Retina (tissue), 1 donor: ENCODE measurements at regions not wholly inside any gene's neighbourhood (a gene's known extent, or its start where the extent isn't known, plus 50 kb on each side); places are given as distances from the start of the nearest gene placed in this dataset.

Source experiments
- DNase-seq: peaks from one replicate; pipeline ENCODE4 v3.0.0-alpha.2; 2016

DNA sequence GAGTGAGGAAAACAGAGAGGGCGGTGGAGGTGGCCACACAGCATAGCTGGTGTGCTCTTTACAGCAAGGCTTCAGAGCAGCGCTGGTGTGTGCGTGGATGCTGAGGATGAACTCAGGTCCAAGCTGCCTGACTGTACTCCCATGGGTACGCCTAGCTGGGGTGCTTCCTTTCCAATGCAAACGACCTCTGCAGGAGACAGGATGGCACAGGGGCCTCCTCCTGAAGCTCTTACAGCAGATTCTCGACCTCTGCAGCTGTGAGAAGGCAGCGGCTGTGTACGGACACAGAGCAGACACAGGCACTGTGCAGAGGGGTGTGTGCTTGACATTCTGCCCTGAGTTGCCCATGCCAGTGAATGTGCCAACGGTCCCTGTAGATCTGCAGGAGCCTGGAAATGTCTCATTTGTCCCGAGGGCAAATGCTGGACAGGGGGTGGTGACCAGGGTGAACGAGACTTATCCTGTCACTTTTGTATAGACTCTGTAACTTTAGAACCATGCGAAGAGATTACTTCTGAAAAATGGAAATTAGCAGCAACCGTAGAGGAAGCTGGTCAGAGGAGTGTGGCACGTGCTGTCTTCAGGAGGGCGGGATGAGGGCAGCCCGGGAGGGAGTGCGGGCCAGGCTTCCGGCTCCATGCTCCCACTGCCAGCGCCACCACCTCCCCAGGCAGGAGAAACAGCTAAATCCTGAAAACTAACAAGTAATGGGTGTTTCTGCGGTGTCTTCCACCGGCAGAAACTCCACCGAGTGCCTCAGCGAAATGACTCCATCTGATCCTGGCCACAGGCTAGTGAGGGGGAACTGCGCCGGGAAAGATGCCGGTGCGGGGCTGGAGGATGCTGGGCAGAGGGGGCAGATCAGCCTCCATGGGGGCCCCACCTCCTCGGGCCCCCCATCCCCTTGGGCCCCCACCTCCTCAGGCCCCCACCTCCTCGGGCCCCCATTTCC, 120.9 kb upstream of the RPS6KA2 start:
- DNase-seq, result no peak

DNA sequence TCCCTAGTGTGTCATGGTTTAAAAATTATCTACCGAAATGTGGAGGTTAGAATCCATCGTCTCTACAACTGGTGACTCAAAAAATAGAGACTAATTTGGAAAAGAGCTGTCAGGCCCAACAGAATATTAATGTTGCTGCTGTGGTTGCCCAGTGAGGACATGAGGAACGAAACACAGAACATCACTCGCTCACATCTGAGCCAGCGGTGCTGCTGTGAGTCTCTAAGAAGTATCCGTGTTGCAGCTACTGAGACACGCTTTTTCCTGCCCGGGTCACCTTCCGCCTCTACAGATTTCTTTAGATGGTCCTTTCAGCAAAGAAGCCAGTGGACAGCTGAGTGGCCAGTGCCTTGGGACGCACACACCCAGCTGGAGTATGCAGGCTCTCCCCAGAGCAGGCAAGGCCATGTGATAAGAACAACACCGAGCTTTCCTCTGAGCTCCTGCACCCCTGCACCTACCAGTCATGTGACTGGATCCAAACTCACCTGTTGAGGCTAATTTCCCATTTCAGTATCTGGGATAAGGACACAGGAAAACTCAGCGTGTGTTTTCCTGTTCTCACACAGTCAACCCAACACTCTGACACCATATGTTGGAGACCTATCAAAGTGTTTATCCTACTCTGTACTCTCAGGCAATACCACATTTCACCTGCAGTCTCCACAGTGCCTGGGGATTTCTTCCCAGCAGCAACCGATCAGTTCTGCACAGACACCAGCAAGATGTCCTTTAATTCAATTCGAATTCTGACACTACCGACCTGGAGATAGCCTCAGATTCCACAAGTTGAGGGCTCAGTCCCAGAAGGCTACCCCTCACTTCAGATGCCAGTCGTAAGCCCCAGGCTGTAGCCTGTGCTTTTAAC, 119.0 kb upstream of the RPS6KA2 start:
- no peak for DNase-seq

DNA sequence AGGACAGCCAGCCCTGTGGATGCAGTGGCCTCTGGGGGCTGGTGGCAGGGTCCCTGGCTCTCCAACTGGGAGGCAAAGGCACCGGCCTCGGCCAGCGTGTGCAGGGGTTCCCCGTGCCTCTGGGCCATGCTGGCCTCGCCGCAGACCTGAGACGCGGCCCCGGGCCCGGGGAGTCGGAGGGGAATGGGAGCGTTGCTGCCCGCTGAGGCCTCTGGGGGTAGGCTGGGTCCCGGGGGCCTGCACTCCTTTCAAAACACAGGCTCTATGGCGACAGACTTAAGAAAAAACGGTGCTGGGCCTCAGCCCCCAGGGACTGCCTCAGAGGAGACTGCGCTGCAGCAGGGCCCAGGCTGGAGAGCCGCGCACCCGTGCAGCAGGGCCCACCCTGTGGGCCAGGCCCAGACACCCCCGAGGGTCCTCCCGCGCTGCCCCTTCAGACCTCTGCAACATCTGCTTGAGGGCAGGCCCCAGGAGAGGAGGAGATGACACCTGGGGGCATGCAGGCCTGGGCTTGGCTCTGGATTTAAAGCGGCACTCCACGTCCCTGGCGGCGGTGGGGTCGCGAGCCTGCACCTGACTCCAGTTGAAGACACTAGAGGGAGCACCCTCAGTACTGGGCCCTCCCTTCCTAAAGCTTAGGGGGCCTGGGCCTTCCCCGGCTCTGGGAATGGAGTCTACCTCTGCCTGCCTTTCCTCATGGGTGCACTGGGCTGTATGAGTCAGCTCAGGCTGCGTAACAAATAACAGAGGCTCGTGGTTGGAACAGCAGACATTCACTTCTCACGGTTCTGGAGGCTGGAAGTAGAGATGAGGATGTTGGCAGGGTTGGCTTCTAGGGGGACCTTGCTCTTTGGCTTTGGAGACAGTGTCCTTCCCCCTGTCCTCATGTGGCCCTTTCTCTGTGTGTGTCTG, 117.4 kb upstream of the RPS6KA2 start:
- DNase-seq, result no peak

DNA sequence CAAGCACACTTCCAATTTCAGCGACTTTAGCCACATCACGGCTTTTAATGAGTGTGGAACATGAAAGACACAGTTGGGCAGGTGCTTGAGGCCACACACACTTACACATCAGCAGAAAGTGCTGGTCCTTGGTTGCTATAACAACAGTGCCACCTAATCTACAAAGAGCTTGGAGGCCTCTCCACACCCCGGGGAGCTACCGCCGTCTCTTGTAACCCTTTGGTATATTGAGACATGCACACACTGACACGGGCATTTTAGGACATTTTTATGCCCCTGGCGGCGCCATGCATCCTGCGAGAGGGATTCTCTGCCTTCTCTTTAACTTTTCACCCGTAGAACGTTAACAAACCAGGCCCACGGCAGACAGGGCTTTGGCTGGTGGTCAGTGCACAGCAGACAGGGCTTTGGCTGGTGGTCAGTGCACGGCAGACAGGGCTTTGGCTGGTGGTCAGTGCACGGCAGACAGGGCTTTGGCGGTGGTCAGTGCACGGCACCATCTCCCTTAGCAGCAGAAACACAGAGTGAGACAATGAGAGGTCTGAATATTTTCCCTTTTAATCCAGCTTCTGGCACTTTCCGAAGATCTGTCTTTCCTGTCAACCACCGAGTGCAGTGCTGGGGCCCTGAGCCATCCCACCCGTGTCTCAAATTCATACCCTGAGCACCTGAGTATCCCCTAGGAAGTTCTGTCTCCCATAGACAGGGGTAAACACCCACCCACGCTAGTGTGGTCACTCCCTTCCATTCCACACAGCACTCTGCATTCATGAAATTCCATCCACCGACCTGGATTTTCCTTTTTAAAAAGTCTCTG, 116.6 kb upstream of the RPS6KA2 start:
- peak; percentile 43 for DNase-seq

DNA sequence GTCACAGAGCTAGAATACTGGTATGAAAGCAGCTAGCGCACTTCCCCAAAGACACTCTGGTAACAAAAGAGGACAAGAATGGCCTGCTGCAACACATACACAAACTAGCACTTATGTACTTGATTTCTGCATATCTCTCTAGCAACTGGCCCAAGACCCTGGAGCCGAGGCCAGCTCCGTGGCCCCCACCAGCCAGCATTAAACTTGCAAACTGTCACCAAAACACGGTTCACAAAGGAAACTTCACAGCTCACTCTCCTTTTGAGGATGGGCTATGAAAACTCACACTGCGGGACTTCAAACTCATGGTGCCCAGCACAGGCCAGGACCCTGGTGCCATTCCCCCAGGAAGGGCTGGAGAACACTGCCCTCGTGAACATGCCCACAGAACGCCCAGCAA, 115.9 kb upstream of the RPS6KA2 start:
- DNase-seq, result no peak

DNA sequence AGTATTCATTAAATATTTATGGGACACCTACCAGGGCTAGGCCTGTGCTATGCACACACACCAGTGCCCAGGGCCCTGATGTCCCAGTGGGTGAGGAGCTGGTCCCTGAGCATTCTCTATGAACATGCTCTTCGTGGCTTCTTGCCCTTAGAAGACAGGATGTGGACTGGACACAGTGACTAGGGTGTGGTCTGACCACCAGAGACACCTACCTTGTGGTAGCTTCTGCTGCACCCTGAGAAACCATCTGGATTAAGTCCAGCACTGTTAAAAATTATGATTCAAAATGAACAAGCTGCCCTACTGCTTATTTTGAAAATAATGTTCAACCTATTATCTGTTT, 112.9 kb upstream of the RPS6KA2 start:
- no peak for DNase-seq

DNA sequence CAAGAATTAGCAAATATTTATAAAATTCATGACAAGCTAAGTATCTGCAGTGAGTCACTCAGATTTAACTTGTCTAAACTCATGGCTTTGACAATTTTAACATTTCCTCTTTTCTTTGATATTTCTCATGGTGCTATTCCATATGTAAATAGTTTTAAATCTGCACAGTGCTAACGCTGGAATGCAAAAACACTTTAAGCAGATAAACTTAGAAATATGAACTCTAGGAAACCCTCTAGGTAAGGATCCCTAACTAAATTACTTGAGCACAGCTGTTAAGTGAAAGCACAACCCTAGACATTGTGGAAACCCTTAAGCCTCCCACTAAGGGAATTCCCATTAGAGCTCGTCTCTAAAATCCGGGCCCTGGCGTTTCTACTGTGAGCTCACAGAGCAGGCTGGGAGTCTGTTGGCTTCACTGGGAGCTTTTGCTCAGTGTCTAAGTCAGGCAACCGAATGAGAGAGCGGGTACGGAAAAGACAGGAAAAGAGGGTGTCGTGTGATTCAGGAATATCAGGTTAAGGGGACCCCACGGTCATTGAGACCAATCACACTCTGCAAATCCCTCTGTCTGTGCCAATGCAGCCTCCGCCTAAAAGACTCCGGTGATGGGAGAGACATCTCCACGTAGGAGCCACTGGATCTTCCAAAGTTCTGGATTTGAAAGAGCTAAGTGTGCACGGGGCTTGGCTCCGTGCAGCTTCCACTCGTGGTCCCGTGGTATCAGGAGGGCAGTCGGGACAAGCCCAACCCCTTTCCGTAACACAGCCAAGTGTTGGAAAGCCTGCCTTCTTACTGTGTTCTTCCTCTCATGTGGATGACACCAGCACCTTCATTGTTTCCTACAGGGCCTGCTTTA, 112.3 kb upstream of the RPS6KA2 start:
- no peak for DNase-seq

DNA sequence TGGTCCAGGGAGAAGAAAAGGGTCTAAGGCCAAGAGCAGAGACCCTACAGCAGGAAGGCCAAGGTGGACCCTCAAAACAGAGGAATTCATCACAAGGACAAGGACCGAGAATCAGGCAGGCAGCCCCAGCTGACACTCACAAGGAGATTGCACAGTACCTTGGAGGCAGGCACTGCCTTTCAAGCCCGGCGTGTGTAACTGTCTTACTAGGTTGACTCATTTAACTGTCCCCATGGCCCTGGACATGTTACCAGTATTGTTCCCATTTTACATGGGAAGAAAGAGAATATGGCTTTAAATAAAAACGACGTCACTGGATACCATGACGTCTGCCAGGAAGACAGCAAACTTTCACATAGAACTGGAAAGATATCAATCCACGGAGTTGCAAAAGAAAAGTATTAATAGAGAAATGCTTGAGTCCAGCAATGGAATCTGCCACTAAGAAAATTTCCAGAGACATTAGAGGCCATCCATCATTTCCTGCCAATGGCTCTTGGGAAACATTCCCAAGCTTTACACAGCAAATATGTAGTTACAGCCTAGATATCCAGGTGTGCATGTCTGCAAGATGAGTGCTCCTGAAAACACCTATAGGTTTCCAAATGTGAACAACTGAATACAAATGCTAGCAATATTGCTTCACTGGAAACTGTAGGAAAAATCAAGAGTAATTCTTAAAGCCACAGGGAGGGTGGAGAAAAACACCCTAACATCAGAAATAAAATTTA, 111.5 kb upstream of the RPS6KA2 start:
- no peak for DNase-seq

DNA sequence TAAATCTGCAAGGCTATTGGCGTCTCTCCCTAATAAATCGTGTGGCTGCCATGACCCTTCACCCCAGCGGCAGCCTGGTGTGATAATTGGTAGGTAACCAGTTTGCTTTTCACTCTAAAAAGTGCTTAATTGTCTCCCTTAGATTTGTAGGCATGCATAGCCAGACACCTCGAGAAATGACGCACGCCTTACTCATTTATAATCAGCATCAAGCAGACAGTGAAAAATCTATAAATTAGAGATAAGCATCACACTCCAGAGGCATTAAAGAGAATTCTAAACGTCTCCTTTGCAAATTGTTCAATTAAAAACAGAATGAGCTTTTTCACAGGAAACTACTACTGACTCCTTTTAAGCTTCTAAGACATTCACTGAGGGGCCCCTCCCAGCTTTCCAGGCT, 110.2 kb upstream of the RPS6KA2 start:
- no peak for DNase-seq

DNA sequence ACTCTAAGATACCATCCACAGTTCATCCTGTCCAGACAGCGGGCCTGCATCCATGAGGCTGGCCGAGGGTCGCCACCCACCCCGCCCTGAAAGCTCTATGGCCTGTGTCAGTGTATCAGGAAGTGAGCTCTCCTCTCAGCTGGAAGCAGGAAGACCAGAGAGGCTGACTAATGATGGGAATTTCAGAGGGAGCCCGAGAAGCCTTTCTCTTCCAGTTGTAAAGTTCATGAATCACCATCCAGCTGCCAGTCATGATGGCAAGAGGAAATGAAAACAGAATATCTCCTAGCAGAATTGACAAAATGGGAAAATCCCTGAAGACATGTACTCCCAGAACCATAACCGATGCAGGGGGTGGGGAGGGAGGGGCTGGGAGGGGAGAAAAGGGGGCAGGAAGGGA, 109.6 kb upstream of the RPS6KA2 start:
- no peak for DNase-seq

DNA sequence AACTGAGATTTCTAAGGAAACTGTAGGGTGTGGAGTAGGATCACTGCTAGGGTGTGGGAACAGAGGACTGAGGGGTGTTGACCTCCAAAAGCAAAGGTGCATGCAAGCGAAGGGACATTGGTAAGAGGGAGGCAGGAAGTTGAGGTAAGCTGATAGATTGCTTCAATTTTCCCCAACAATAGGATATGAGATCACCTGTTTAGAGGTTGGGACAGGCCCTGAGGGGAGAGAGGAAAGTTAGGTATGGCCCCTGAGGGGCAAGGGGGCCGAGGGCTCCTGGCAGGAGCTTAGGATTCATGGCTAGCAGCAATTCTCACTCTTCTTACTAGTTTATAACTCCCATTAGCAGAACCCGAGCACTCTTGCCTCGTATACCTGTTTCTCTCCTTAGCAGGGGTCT, 106.8 kb upstream of the RPS6KA2 start:
- no peak for DNase-seq

DNA sequence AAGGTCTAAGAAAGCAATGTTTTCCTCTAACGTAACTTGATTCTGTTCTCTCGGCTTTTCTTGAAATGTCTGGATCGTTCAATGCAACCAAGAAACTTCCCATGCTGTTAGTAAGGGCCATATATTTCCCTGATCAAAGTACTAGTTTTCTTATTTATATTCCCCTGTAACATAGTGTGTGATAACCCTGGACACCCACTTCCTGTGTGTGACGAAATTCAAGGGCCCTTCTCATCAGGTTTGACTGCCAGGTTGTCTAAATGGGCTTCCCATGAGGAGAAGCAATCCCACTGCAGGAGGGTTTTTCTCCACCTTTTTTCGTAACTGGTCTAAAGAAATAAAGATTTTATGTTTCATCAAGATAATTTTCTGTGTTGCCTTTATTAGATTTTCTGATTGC, 102.6 kb upstream of the RPS6KA2 start:
- DNase-seq, result no peak

DNA sequence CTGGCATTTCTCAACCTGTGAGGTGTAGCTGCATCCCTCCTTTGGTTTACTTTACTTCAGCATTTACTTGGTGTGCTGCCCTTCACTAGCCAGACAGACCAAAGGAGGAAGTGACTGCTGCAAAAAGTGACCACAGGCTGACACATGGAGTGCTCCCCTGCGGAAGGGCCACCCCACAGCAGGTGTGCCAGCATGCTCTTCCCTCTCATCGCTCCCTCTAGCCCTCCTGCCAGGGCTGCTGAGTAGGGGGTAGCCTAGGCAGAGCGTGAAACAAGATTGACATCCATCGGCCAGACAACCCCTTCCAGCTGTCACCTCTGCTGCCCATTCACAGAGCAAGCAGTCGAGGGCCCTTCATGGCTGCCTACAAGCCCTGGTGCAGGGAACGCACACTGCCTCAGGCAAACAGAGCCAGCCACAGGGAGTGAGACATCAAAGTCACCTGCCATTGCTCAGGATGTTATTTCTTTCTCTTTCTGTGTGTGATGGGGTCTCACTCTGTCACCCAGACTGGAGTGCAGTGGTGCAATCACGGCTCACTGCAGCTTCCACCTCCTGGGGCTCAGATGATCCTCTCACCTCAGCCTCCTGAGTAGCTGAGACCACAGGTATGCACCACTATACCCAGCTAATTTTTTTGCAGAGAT, 102.0 kb upstream of the RPS6KA2 start:
- peak; percentile 16 for DNase-seq

DNA sequence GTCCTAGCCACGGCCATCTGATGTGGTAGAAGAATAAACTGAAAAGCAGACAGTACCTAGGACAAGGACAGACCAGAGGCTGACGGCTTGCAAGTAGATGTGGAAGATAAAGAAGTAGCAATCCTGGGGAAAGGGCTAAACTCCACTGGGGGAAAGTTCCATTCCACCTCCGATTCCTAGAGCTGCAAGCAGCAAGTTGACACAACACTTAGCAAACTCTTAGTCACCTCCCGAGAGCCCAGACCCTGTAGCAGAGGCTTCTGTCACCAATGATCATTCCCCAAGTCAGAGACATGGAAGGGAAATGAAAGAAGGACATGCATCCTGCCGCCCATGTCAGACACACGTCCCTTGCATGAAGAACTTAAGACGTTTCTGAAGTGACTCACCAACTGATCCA, 99.2 kb upstream of the RPS6KA2 start:
- no peak for DNase-seq

DNA sequence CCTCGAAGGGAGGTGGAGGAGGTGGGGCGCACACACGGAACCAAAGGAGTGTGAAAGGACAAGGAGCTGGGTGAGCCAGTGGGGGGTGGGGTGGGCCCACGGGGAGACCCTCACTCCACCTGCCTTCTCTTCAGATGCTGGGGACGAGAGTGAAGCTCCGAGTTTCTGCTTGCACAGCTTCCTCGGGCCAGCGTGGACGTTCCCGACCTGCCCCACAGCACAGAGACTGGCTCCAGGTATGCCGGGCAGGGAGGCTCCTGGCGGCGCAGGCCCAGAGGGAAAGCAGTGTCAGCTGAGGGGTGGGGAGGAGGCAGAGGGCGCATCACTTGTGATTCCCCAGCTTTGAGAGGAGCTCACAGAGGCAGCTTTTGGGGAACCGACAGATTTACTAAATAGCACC, 98.5 kb upstream of the RPS6KA2 start:
- DNase-seq, result no peak

DNA sequence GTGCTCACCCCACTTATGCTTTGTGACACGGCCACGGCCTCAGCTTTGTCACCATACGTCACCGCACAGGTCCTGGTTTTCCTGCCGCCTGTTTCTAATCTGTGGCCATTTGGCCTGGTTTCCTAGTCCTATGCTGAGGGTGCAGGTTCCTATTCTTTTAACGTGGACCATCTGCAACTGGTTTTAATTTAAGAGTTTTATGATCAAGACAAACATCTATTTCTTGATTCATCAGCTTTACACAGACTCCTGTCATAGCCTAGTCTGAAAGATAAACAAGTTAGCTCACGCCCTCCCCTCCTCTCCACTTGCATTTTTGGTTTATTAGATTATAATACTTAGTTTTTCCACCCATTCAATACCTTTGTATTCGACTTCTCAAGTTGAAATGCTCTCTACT, 97.5 kb upstream of the RPS6KA2 start:
- no peak for DNase-seq

DNA sequence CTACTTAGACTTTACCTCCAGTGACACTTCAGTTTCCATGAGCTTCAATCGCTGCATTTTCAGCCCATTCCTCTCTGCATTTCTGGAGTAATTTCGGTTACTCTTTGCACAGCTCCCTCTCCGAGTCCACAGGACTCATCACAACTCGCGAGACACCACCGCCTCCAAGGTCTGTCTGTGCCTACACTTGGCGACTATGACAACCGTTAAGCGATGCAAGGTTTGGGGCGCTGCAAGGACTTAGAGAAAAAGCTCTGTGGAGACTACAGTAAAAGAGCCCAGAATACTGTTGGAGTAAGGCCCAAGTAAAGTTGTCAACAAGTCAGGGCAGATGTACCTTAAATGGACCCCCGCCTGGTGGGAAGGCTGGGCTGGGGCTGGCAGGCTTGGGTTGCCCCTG, 95.7 kb upstream of the RPS6KA2 start:
- DNase-seq, result no peak

DNA sequence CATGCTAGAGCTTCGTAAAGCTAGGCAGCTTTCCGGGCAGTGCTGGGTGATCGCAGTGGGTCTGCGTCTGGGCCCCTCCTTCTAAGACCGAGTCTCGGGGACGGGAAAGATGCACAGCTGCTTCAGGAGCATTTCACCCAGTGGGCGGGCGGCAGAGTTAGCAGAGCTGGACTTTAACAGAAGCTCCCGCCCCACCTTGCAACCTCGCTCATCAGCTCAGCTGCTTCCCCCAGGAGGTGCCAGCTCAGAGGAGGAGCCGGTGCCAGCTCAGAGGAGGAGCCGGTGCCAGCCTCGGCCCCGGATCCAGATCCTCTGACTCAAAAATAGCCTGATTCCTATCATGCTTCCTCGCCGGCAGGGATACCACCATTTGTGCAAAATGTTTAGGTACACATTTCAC, 94.5 kb upstream of the RPS6KA2 start:
- DNase-seq, result no peak

DNA sequence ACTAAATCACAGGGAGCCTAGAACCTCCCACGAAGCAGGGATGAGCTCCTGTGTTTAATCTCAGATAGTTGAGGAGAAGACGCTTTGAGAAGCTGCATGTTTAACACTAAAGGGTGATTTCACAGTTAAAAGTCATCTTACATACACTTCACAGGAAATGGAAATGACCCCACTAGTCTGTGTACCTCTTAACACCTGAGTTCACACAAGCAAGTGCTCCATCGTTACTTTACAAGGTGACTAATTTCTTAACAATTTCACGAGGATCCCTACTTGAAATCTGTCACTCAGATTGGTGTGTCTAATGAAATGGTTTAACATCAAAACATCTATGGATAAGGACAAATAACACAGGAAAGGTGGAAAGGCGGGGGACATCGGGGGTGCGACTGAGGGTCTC, 93.8 kb upstream of the RPS6KA2 start:
- DNase-seq, result no peak

DNA sequence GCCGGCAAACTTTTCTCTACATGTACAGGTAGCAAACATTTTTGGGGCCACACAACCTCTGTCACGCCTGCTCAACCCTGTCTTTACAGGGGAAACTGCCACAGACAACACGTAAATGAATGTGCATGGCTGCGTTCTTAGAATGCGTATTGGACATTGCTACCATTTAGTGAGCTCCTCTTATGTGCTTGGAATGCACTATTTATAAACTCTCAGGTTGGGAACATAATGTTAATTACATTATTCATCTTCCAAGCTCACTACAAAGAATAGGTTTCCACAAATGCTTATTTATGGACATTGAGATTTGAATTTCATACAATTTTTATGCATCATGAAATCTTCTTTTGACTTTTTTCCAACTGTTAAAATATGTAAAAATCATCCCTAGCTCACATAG, 92.0 kb upstream of the RPS6KA2 start:
- no peak for DNase-seq
